ENCODE measurements at regions not wholly inside any gene's neighbourhood (a gene's known extent, or its start where the extent isn't known, plus 50 kb on each side); places are given as distances from the start of the nearest gene placed in this dataset.

DNA sequence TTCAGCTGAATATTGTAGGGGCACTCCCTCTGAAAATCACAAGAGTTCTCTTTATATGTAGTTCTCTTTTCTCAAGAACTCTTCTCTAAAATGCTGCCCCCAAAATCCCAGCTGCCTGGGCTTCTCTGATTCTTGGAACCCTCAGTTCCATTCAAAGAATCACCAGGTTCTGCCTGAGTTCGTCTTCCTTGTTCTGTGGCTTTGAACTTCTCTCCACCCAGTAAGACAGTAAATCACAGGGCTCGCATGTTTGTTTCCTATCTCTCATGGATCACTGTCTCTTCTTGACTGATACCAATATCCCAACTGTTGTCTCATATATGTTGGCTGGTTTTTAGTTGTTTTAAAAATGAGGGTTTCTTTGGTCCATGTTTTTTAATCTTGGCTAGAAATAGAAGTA lies 359.5 kb upstream of the CBLB start:
- H3K4me3 ChIP-seq (ENCODE audit: low read depth in 1 of 3, low read length in 3 of 3), result no peak overlapping the region
- no peak overlapping the region for H3K9ac ChIP-seq (ENCODE audit: low read depth in 1 of 2, low read length in 2 of 2)
- DNase-seq (ENCODE audit: low spot score), result no peak
- TF ChIP-seq, protein P1, sequence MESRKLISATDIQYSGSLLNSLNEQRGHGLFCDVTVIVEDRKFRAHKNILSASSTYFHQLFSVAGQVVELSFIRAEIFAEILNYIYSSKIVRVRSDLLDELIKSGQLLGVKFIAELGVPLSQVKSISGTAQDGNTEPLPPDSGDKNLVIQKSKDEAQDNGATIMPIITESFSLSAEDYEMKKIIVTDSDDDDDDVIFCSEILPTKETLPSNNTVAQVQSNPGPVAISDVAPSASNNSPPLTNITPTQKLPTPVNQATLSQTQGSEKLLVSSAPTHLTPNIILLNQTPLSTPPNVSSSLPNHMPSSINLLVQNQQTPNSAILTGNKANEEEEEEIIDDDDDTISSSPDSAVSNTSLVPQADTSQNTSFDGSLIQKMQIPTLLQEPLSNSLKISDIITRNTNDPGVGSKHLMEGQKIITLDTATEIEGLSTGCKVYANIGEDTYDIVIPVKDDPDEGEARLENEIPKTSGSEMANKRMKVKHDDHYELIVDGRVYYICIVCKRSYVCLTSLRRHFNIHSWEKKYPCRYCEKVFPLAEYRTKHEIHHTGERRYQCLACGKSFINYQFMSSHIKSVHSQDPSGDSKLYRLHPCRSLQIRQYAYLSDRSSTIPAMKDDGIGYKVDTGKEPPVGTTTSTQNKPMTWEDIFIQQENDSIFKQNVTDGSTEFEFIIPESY (IDR thresholded peaks at IDR 0.05), result no peak
- TF ChIP-seq, protein P2, sequence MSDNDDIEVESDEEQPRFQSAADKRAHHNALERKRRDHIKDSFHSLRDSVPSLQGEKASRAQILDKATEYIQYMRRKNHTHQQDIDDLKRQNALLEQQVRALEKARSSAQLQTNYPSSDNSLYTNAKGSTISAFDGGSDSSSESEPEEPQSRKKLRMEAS (IDR thresholded peaks at IDR 0.05), result no peak
- TF ChIP-seq TAF1 (conservative IDR thresholded peaks at IDR 0.05) (no peak), HNF4G (IDR thresholded peaks at IDR 0.05) (no peak), EGR1 (IDR thresholded peaks at IDR 0.05; ENCODE audit: low read depth in 2 of 2) (no peak), FOXA1 (IDR thresholded peaks at IDR 0.05) (no peak), YY1 (IDR thresholded peaks at IDR 0.05) (no peak), RXRA (IDR thresholded peaks at IDR 0.05) (no peak), NR2F2 (IDR thresholded peaks at IDR 0.05) (no peak), FOXA2 (IDR thresholded peaks at IDR 0.05) (no peak), RAD21 (IDR thresholded peaks at IDR 0.05) (no peak), JUND (IDR thresholded peaks at IDR 0.05) (no peak), HNF4A (conservative IDR thresholded peaks at IDR 0.05) (no peak), GABPA (IDR thresholded peaks at IDR 0.05 in 1 of 2, conservative IDR thresholded peaks at IDR 0.05 in 1 of 2) (no peak)
- TF ChIP-seq, protein P3, sequence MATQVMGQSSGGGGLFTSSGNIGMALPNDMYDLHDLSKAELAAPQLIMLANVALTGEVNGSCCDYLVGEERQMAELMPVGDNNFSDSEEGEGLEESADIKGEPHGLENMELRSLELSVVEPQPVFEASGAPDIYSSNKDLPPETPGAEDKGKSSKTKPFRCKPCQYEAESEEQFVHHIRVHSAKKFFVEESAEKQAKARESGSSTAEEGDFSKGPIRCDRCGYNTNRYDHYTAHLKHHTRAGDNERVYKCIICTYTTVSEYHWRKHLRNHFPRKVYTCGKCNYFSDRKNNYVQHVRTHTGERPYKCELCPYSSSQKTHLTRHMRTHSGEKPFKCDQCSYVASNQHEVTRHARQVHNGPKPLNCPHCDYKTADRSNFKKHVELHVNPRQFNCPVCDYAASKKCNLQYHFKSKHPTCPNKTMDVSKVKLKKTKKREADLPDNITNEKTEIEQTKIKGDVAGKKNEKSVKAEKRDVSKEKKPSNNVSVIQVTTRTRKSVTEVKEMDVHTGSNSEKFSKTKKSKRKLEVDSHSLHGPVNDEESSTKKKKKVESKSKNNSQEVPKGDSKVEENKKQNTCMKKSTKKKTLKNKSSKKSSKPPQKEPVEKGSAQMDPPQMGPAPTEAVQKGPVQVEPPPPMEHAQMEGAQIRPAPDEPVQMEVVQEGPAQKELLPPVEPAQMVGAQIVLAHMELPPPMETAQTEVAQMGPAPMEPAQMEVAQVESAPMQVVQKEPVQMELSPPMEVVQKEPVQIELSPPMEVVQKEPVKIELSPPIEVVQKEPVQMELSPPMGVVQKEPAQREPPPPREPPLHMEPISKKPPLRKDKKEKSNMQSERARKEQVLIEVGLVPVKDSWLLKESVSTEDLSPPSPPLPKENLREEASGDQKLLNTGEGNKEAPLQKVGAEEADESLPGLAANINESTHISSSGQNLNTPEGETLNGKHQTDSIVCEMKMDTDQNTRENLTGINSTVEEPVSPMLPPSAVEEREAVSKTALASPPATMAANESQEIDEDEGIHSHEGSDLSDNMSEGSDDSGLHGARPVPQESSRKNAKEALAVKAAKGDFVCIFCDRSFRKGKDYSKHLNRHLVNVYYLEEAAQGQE (IDR thresholded peaks at IDR 0.05), result no peak
- TF ChIP-seq, protein P4, sequence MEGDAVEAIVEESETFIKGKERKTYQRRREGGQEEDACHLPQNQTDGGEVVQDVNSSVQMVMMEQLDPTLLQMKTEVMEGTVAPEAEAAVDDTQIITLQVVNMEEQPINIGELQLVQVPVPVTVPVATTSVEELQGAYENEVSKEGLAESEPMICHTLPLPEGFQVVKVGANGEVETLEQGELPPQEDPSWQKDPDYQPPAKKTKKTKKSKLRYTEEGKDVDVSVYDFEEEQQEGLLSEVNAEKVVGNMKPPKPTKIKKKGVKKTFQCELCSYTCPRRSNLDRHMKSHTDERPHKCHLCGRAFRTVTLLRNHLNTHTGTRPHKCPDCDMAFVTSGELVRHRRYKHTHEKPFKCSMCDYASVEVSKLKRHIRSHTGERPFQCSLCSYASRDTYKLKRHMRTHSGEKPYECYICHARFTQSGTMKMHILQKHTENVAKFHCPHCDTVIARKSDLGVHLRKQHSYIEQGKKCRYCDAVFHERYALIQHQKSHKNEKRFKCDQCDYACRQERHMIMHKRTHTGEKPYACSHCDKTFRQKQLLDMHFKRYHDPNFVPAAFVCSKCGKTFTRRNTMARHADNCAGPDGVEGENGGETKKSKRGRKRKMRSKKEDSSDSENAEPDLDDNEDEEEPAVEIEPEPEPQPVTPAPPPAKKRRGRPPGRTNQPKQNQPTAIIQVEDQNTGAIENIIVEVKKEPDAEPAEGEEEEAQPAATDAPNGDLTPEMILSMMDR (IDR thresholded peaks at IDR 0.05; ENCODE audit: low read depth, low read length, missing input control), result no peak
- TF ChIP-seq, protein P5, sequence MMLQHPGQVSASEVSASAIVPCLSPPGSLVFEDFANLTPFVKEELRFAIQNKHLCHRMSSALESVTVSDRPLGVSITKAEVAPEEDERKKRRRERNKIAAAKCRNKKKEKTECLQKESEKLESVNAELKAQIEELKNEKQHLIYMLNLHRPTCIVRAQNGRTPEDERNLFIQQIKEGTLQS (IDR thresholded peaks at IDR 0.05), result no peak
- no peaks in the 10 kb centered on the region for H3K9me3 ChIP-seq (ENCODE audit: control insufficient read depth in 4 of 4, low read length in 3 of 4)
- H3K36me3 ChIP-seq (ENCODE audit: control insufficient read depth in 4 of 4, insufficient read depth in 3 of 4, low read depth in 1 of 4, low read length in 3 of 4), result no peaks in the 10 kb centered on the region
- no peak overlapping the region for H3K27ac ChIP-seq (ENCODE audit: low read depth in 1 of 2, low read length in 2 of 2)
- no peaks in the 10 kb centered on the region for H3K4me1 ChIP-seq (ENCODE audit: control insufficient read depth in 4 of 4, insufficient read depth in 4 of 4, low read length in 3 of 4)
- WGBS, result 71% methylated on average over 2 of the region's 2 CpGs
- H3K27me3 ChIP-seq (ENCODE audit: control insufficient read depth in 4 of 4, insufficient read depth in 4 of 4, low read length in 3 of 4), result no peaks in the 10 kb centered on the region

Measured in liver (tissue), 8 donors.